ENCODE measurements at regions not wholly inside any gene's neighbourhood (a gene's known extent, or its start where the extent isn't known, plus 50 kb on each side); places are given as distances from the start of the nearest gene placed in this dataset.
"Not testable (repeated sequence)": the region's sequence is repeated elsewhere in the genome, so short reads cannot be mapped to it uniquely, and the experiment has no call there.

DNA sequence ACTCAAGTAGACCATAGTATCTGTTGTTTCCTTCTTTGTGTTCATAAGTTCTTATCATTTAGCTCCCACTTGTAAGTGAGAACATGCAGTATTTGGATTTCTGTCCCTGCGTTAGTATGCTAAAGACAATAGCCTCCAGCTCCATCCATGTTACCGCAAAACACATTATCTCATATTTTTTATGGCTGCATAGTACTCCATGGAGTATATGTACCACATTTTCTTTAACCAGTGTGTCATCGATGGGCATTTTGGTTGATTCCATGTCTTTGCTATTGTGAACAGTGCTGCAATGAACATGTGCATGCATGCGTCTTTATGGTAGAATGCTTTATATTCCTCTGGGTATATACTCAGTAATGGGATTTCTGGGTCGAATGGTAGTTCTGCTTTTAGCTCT, 148.1 kb upstream of the IRS2 start:
- DNase-seq: not testable (repeated sequence)

DNA sequence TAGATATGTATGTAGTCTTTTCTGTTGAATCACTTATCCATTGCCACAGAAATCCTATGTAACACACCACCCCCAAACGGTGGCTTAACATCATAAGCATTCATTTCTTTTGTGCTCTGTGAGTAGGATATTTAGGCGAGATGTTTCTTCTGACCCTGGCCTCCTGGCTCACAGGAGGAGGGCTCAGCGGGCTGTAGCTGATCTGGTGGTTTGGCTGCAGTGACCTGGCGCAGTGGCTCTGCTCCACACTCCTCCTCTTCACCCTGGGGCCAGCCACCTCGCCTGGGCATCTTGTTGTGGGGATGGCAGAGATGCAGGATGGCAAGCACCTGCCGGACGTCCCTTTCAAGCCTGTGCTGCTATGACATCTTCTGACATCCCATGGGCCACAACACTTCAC, 147.1 kb upstream of the IRS2 start:
- no peak for DNase-seq

DNA sequence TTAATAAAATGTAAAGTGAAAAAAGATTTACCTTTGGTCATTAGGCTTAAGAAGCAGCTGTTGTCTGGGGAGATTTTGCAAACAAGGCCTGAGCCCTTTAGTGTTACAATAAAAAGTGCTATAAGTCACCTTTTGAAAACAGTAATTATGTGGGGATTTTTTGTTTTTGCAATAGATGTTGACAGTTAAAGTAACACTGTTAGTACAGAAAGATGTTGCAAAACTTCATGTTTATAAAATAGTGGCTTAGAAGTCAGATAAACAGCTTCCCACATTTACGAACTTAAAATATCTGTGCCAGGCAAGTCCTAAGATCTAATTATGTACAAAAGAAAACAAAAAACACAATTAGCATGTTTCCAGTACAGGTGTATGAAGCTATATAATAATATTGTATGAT, 138.0 kb upstream of the IRS2 start:
- no peak for DNase-seq

DNA sequence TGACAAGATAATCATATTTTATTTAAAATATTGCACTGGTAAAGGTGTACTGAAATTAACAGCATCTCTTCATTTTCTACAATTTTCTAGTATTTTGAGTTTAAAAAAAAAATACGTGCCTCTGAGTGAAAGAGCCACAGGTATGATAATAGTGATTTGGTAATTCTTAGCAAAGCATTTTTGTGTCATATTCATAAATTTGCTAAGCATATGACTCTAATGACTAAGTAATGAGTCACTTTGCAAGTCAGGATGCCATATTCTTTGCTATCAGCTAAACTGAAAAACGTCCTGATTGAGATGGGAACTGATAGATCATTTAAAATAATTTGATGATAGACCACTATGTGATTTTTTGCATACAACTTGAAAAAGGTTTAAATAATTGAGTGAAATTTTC, 136.1 kb upstream of the IRS2 start:
- DNase-seq: no peak

DNA sequence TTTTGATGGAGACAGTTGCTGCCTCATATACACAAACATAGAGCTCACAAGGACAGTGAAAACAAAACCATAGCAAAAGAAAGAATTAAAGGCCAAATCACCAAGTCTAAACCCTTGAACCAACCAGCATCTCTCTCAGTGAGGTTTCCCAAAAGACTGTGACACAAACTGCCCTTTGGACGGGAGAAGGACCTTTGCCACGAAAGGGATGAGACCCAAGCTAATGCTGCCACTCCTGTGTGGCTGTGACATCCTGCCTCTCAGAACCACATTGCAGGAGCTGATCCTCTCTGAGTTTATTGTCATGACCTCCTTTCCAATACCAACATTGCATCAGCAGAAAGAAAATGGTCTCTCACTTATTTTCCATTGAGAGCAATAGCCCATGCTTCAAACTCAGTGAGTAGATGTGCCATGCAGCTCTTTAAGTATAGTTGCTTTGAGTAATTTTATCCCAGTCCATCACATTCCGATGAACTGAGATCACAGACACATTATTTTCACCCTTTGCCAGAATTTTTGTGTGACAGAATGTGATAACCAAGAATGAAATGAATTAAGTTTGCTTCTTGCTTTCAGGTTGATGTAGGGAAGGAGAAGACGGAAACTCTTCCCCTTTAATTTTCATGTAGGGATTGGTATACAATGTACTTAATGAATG, 133.5 kb upstream of the IRS2 start:
- no peak for DNase-seq

DNA sequence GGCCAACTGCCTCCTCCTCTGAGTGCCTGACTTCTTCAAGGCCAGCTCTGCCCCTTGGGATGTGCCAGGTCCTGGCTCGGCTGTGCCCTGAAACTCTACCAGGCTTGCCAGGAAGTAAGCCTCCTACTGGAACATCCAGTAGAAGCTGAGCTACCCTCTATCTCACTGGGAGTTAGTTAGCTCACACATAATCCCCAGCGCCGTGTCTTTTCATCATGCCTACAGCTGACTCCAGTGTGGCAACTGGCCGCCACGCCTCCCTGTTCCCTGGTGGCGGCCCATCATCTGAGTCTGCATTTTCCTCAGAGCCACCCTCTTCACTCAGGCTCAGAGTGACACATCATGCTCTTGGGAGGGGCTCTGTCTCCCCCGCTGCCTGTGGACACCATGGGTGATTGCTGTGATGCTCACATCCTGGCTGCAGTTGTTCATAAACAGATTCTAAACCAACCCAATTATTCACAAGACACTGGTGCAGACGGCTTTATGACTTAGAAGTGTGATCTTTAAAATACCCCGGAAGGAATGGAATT, 131.9 kb upstream of the IRS2 start:
- DNase-seq: no peak

DNA sequence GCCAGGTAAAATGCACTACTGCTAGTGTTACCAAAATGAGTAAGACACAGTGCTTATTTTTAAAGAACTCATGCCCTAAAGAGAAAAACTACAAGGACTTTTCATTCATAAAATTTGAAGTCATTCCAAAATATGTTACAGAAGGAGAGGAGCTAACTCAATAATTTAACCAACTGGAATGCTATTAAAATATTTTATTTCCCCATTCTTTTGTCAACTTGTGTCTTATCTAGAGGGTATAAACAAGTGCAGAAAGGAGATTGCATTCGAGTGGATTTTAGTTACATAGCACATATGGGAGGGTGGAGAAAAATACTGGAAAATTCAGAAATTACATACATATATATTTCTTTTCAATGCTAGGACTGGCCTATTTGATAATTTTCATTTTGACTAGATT, 131.0 kb upstream of the IRS2 start:
- DNase-seq: no peak

DNA sequence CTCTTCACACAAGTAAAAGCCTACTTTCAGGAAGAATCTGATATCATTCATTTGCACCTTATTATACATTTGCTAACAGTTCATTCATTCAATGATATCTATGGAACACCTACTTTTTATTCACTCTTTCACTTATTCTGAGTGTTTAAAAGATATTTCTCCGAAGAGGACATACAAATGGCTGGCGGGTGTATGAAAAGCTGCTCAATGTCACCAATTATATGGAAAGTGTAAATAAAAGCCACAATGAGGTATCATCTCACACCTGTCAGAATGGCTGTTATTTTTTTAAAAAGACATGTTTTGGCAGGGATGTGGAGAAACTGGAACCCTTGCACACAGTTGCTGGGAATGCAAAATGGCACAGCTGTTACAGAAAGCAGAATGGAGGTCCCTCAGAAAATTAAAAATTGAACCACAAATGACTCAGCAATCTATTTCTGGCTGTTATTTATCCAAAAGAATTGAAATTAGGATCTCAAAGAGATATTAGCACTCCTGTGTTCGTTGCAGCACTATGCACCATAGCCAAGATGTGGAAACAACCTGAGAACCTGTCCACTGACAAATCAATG, 127.6 kb upstream of the IRS2 start:
- DNase-seq: no peak

DNA sequence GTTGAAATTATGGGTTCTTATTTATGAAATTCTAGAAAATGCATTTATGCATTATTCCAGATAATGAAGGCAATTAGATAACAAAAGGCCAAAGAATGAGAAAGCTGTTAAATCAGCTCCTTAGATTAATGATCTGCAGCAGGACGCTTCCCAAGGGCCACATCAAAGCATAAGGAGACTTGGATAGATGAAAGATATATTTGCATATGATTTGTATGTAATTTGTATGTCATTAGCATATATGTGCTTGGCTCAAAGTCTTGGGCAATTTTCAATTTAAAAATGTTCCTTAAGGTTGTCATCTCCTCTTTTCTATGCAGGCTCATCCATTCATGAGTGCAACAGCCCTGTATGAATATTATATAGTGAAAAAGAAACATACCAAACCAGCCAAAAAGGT, 126.8 kb upstream of the IRS2 start:
- no peak for DNase-seq

DNA sequence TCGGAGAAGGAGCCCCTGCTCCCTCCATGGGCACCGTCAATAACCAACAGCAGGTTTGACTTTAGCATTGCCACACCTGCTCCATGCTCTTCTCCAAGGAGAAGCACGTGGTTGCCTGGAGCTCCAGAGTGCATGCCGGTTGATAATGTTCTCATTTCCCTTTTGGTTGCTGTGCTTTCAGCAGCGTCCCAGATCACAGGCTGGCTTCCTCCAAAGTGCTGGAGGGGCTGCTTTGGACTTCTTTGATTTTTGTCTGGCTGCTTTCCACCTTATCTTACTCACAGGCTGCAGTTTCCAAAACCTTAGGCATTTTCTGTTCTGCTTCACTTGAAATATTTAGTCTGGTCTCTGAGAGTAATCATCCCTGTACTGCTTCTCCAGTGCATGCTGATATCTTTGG, 123.8 kb upstream of the IRS2 start:
- DNase-seq: no peak

DNA sequence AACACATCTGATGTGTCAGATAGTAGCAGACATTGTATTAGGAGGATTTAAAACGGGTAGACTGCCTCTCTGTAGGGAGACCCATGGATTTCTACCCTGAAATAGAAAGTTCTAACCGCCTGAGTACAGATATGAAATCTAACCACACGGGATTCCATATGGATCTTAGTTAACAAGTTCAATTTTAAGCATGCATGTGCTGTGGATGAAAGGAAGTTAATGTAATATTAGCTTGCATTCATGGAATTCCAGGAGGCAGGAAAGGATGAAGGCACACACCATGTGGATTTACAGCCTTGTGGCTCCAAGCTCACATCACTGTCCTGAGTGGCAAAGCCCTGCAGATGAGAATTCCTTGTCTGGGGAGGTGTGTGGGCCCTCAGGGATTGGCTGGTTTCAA, 120.6 kb upstream of the IRS2 start:
- DNase-seq: no peak

DNA sequence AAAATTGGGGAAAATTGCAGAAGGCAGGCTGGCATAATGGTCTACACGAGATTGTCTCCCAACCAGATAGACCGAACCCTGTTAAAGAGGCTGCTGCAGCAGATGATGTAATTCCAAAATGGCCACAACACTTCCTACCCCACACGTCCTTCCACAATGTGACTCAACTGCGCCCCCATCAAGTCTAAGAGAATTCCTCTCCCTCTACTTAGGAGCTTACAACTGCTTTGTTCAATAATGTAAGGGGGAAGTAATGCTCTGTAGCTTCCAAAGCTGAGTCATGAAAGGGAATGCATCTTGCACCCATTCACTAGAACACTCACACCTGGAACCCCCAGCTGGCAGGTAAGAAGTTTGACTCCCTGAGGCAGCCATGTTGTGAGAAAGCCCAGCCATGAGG, 117.8 kb upstream of the IRS2 start:
- no peak for DNase-seq

DNA sequence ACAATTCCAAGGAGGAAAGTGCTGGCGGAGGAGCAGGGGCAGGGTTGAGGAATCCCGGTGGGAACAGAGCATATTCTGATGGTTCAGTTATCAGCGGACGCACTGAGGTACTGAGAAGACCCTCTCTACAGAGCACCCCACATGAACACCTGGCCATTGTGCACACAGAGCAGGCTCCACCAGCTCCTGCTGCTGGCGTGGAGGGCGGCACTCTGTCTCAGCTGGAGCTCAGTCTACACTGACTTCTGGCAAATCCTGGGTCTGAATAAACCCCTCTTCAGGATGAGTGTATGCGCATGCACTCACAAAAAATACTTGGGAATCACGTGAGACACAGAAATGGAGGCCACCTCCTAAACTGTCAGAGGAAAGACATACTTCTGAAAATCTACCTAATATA, 114.4 kb upstream of the IRS2 start:
- no peak for DNase-seq

DNA sequence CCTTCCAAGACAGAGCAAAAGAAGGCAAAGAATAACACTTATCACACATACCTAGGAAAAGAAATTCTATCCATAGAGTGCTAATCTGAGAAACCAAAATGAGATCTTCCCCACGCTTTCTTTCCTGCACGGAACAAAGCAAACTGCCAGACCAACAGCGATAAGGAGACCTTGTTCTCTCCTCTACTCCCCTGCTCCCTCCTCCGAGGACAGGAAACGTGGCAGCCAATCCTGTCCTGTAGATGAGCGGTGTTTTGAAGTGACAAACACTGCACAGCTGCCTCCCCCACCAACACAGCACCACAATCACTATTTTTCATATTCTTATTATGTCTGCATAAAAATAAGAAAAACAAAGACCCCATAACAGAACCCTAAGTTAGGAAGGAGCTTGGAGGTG, 113.9 kb upstream of the IRS2 start:
- DNase-seq: no peak

DNA sequence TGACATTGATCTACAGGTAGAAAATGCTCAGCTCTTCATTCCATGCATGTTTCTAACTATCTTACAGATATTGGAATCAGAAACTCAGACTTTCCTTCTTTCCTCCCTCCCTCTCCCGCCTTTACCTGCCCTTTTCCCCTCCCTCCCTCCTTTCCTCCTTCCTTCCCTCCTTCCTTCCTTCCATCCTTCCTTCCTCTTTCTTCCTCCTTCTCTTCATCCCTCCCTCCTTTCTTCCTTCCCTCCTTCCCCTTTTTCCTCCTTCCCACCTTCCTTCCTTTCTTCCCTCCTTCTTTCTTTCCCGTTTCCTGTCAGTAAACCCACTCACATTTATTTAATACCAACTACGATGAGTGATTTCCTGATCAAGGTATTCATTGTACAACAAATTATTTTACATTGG, 113.4 kb upstream of the IRS2 start:
- DNase-seq: no peak

DNA sequence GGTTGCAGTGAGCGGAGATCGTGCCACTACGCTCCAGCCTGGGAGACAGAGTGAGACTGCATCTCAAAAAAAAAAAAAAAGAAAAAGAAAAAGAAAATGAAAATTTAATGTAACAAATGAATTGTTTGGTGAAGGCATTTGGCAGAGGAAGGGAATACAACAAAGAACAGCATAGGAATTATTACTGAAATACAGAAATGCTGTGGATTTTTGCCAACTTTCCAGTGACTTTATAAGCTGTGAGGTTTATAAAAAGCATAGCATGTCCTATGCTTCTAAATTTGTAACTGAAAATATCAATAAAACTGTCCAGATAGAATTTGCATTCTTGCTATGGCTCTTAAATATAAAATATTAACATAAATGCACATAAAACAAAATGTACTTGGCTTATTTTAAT, 112.9 kb upstream of the IRS2 start:
- no peak for DNase-seq

DNA sequence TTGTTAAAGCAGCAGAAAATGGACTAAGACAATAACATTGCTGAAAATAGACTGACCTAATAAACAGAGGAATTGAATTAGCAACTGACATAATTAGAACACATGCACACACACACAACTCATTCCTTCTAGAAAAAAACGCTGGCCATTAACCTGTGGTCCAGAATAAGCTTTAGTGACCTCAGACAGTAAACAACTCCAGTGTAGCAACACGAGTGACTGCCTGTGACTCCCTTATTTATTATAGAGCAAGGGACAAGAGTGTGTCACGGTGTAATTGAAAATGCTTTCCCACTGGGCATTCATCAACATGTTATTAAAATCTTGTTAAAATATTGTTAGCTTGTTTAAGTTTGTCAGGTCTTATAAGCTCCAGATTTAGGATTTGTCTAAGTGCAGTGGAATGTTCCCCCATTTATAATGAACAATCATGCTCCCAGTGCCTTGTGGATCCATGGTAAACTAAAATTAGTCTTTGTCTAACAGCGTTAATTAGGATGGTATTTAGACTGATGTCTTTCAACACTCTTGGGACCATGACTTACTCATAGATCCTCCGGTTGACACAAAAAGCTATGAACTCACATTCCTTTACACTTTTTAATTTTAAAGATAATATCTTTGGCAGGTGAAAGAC, 111.7 kb upstream of the IRS2 start:
- no peak for DNase-seq

DNA sequence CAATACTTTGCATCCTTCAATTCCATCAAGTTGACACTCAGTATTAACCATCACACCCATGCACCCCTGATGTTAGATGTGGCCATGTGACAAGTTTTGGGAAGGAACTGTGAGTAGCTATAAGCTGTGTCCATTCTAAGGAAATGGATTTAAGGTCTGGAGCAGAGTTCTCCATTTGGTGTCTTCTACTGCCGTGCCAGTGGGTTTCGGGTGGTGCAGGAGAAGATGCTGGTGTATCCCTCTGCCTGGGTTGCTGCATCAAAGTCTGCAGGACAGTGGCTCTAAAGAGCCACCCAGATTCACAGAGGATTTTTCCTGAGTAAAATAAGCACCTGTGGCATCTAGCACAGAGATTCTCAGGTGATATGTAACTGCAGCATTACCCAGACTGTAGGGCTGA, 105.7 kb upstream of the IRS2 start:
- no peak for DNase-seq

DNA sequence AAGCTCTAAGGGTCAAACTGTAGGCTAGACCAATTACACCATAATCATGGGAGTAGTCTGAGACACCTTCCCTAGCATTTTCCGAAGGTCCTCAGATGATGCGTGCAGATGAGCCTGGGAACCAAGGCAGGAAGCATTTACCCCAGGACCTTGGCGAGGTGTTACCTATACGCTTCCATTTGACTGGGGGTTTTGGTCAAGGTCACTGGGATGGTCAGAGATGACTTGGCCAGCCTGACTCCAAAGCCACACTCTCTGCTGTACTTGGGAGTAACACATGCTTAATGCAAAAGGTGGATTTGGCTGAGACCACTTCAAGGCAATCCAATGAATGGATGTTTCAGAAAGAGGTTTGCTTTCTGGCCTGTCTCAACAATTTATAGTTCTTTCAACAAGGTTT, 98.9 kb upstream of the IRS2 start:
- DNase-seq: no peak

DNA sequence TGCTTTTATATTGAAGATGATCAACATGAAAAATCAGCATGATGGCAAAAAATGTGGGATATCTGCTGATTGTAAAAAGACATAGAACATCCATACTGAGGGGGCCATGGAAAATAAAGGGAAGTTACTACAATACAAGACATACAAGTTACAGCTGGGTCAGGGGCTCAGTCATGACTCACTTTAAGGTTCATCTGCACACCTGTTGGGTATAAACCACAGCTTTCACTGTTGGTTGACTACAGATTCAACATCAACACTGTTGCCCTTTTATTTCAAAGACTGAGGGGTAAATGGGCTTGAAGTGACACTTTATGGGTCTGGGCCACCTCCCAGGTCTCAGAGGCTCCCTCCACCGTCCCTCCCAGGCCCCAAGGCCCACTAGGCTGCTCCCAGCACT, 98.1 kb upstream of the IRS2 start:
- no peak for DNase-seq

DNA sequence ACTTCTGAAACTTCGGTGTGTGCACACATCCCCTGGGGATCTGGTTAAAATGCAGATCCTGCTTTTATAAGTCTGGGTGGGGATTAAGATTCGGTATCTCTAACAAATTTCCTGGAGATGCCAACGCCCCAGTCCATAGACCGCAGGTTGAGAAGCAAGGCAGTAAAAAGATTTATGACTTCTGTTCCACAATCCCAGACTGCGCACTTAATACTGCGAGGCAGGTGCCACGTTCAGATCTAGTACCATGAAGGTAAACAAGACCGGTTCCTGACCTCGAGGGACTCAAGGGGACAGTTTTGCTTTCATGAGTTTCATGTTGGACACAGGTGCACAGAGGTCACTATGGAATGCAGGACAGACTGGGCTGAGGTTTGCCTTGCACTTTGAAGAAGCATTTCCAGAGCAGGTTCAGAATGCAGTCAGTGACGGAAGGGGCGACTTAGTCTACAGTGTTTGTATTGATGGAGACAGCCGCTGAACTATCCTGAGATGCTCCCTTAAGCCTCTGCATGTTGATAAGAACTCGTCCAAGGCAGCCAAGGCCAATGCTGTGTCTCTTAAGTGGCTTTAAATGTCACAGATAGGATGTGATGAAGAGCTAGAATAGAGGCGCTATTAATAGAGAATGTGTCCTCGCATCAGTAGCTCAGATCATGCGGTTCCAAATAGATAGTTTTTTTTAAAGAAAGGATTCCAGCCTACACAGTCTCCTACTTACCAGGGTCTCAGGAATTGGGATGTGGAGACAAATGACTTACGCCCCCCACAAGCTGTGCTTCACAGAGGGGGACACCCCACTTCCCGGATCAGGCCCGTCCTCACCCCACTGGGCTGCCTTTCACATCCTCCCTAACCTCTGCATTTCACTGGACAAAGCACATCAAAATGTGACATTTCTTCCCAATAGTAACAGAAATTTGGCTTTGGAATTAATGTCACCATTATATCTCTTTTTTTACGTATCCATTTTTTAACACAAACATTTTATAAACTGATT, 97.1 kb upstream of the IRS2 start:
- no peak for DNase-seq

DNA sequence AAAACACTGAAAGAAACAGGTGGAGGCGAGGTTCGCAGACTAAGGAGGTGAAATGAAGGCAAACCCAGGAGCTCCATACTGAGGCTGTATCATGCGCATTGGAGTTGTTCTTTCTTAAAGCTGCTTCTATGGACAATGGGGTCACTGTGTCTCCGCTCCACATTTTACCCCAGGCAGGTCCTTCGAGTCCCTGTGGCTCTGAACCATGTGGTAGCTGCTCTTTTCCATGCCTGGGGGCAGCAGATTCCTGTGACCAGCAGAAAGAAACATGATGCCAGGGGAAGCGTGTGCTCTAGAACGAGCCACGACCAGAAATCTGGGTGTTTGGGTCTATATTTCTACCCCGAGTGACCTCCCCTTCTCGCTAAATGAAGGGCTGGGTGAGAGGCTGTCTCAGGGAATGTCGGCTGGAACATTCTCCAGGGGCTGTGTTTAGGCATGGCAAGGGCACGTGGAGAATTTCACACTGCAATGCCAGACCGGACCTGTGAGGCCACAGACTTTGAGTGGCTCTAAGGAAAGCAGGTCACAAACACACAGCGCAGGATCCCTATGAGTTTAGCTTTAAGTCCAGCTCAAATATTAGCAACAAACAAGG, 95.7 kb upstream of the IRS2 start:
- no peak for DNase-seq

DNA sequence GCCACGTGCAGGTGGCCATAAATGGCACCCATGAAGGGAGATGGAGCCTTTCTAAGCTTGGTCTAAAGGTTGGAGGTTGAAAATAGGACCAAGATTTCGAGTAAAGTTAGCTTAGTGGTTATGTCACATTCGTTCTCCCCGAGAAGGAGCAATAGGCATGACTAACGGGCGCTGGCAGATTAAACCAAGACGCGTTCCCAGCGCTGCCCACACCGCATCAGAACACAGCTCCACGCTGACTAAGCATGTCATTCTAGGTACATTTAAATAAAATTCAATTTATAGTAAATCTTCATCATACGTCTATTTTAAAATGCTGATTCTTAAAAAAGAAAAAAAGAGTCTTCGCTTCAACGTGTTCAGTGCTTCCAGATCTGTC, 95.0 kb upstream of the IRS2 start:
- DNase-seq: no peak

All from left hindlimb (tissue), 1 donor.